Ectodermal cell (in vitro differentiated cells): ENCODE measurements at regions not wholly inside any gene's neighbourhood (a gene's known extent, or its start where the extent isn't known, plus 50 kb on each side); places are given as distances from the start of the nearest gene placed in this dataset.

ENCODE experiments used
- H3K27ac ChIP-seq: 2 replicates; pipeline ENCODE4 v1.7.0; 2013; ENCODE audit warnings: mild to moderate bottlenecking, low read depth, low read length; ENCODE audit not compliant: insufficient read depth, poor library complexity, severe bottlenecking
- H3K27me3 ChIP-seq: 2 replicates; pipeline ENCODE4 v1.7.0; 2013; ENCODE audit warnings: mild to moderate bottlenecking, low read length; ENCODE audit not compliant: insufficient read depth, control insufficient read depth, poor library complexity, severe bottlenecking
- H3K36me3 ChIP-seq: one replicate; pipeline ENCODE4 v1.7.0; 2013; ENCODE audit warnings: low read length; ENCODE audit not compliant: control insufficient read depth, insufficient read depth
- H3K4me1 ChIP-seq: one replicate; pipeline ENCODE4 v1.7.0; 2013; ENCODE audit warnings: low read length; ENCODE audit not compliant: control insufficient read depth, insufficient read depth
- H3K4me3 ChIP-seq: 2 replicates; pipeline ENCODE4 v1.7.0; 2013; ENCODE audit warnings: low read depth, low read length, control low read depth; ENCODE audit not compliant: insufficient read depth
- H3K9me3 ChIP-seq: 2 replicates; pipeline ENCODE4 v1.7.0; 2013; ENCODE audit warnings: mild to moderate bottlenecking, low read length, moderate library complexity; ENCODE audit not compliant: control insufficient read depth
- WGBS, 2 experiments: methylation state at CpG; one replicate each; pipeline ENCODE4 v1.1.7; 2013; ENCODE audit warnings: missing lambda C conversion rate in 2 of 2; 5-methylcytosine and 5-hydroxymethylcytosine counted together

- Histone ChIP-seq H3K27me3 (no peaks in the 10 kb centered on the region), H3K4me1 (no peaks in the 10 kb centered on the region), H3K27ac (no peak overlapping the region), H3K4me3 (no peak overlapping the region), H3K36me3 (no peaks in the 10 kb centered on the region), H3K9me3 (no peaks in the 10 kb centered on the region)
- WGBS, 2 experiments = 83 to 84% methylated on average over 3 of the region's 3 CpGs
Measured at GRCh38 chr16:48947371-48947713, 334.3 kb downstream of the CBLN1 start.

GRCh38 chr16:48946686-48947370, 334.8 kb downstream of the CBLN1 start:
- Histone ChIP-seq H3K9me3 (no peaks in the 10 kb centered on the region), H3K4me1 (no peaks in the 10 kb centered on the region), H3K27me3 (no peaks in the 10 kb centered on the region), H3K27ac (no peak overlapping the region), H3K36me3 (no peaks in the 10 kb centered on the region), H3K4me3 (no peak overlapping the region)
- WGBS, 2 experiments = 91 to 94% methylated on average over 6 of the region's 6 CpGs

- Histone ChIP-seq H3K9me3 (no peaks in the 10 kb centered on the region), H3K36me3 (no peaks in the 10 kb centered on the region), H3K4me1 (no peaks in the 10 kb centered on the region), H3K27me3 (no peaks in the 10 kb centered on the region), H3K4me3 (no peak overlapping the region), H3K27ac (no peak overlapping the region)
- WGBS, 2 experiments = 64 to 65% methylated on average over 3 of the region's 3 CpGs
Measured at GRCh38 chr16:48942996-48943395, 333.0 kb upstream of the N4BP1 start.

GRCh38 chr16:48936811-48937210, 326.8 kb upstream of the N4BP1 start:
- Histone ChIP-seq H3K27ac (no peak overlapping the region), H3K27me3 (no peaks in the 10 kb centered on the region), H3K4me3 (no peak overlapping the region), H3K4me1 (no peaks in the 10 kb centered on the region), H3K9me3 (no peaks in the 10 kb centered on the region), H3K36me3 (no peaks in the 10 kb centered on the region)
- WGBS, 2 experiments = 92 to 93% methylated on average over 5 of the region's 5 CpGs

GRCh38 chr16:48932216-48932855, 322.4 kb upstream of the N4BP1 start:
- no peaks in the 10 kb centered on the region for H3K4me1 ChIP-seq
- H3K27me3 ChIP-seq = no peaks in the 10 kb centered on the region
- no peak overlapping the region for H3K27ac ChIP-seq
- 70 to 72% methylated on average over 9 of the region's 9 CpGs for WGBS, 2 experiments
- H3K36me3 ChIP-seq = no peaks in the 10 kb centered on the region
- no peaks in the 10 kb centered on the region for H3K9me3 ChIP-seq
- H3K4me3 ChIP-seq = no peak overlapping the region

- no peak overlapping the region for H3K27ac ChIP-seq
- WGBS, 2 experiments = 91% methylated on average over 4 of the region's 4 CpGs
- no peaks in the 10 kb centered on the region for H3K36me3 ChIP-seq
- no peaks in the 10 kb centered on the region for H3K9me3 ChIP-seq
- no peaks in the 10 kb centered on the region for H3K4me1 ChIP-seq
- H3K27me3 ChIP-seq = no peaks in the 10 kb centered on the region
- no peak overlapping the region for H3K4me3 ChIP-seq
Measured at GRCh38 chr16:48930951-48931553, 321.1 kb upstream of the N4BP1 start.

DNA sequence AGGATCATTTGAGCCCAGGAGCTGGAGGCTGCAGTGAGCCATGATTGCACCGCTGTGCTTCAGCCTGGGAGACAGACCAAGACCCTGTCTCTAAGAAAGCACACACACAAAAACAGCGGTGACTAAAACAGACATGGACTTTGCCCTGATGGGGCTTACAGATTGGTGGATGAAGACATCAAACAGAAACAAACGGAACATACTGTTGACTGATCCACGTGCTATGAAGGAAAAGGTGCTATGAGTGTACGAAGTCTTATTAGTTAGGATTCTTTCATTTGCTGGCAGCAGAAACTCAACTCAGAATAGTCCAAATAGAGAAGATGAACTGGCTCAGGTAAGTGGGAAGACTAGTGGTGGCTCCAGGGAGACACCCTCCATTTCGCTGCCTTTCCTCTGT, 309.8 kb upstream of the N4BP1 start:
- H3K4me1 ChIP-seq = no peaks in the 10 kb centered on the region
- H3K27me3 ChIP-seq = no peaks in the 10 kb centered on the region
- no peaks in the 10 kb centered on the region for H3K9me3 ChIP-seq
- H3K36me3 ChIP-seq = no peaks in the 10 kb centered on the region
- no peak overlapping the region for H3K27ac ChIP-seq
- no peak overlapping the region for H3K4me3 ChIP-seq
- WGBS, 2 experiments = 93 to 94% methylated on average over 6 of the region's 6 CpGs

DNA sequence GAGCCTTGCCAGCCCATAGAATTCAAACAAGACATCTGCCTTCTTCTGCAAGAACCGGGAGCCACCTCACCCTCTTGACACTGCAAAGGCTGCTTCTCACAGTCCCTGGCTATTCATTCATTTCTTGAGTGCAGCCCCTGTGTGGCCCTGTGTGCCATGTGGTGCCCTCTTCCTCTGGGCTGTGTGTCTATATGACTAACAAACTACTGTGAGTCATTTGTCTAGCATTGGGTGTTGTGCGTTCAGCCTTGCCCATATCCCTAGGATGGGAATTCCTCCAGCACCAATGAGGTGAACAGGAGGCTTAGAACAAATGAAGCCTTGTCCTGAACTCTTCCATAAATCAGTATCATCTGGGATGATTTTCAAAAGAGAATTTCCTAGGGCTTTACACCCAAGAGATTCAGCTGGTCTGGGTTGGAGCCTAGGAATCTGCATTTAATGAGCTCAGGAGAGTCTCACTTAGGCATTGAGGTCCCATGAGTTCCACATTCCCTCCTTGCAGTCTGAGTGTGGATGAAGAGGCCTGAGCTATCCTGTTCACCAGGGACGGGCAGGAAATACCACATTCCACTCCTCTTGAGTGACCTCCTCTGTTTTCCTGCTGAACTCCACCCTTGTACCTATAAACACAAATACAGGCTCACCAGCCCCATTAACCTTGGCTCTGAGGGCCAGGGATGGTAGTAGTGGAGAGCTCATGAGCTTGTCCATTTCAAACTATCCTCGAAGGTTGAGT, 308.7 kb upstream of the N4BP1 start:
- Histone ChIP-seq H3K4me1 (no peaks in the 10 kb centered on the region), H3K9me3 (no peaks in the 10 kb centered on the region), H3K36me3 (no peaks in the 10 kb centered on the region), H3K4me3 (no peak overlapping the region), H3K27me3 (no peaks in the 10 kb centered on the region), H3K27ac (no peak overlapping the region)
- 86 to 88% methylated on average over 4 of the region's 4 CpGs for WGBS, 2 experiments

- no peaks in the 10 kb centered on the region for H3K9me3 ChIP-seq
- H3K4me1 ChIP-seq = no peaks in the 10 kb centered on the region
- no peak overlapping the region for H3K27ac ChIP-seq
- H3K36me3 ChIP-seq = no peaks in the 10 kb centered on the region
- no peaks in the 10 kb centered on the region for H3K27me3 ChIP-seq
- H3K4me3 ChIP-seq = no peak overlapping the region
- WGBS, 2 experiments = 89 to 94% methylated on average over 1 of the region's 1 CpG
Measured at GRCh38 chr16:48916566-48916965, 306.6 kb upstream of the N4BP1 start.

- no peaks in the 10 kb centered on the region for H3K36me3 ChIP-seq
- no peaks in the 10 kb centered on the region for H3K4me1 ChIP-seq
- WGBS, 2 experiments = 71 to 81% methylated on average over 3 of the region's 3 CpGs
- no peak overlapping the region for H3K27ac ChIP-seq
- no peaks in the 10 kb centered on the region for H3K27me3 ChIP-seq
- no peaks in the 10 kb centered on the region for H3K9me3 ChIP-seq
- no peak overlapping the region for H3K4me3 ChIP-seq
Measured at GRCh38 chr16:48914070-48914469, 304.1 kb upstream of the N4BP1 start.
